Erythroblast (primary cell): ENCODE measurements at regions not wholly inside any gene's neighbourhood (a gene's known extent, or its start where the extent isn't known, plus 50 kb on each side); places are given as distances from the start of the nearest gene placed in this dataset.

Source experiments
- GATA1 ChIP-seq: IDR thresholded peaks from 2 replicates; pipeline ENCODE4 v1.6.1; 2011; ENCODE audit warnings: low read depth, mild to moderate bottlenecking, control low read depth, low read length, moderate library complexity
- POLR2A ChIP-seq: IDR thresholded peaks from 2 replicates; pipeline ENCODE4 v1.6.1; 2011; ENCODE audit warnings: mild to moderate bottlenecking, low read length

GRCh38 chr10:1882728-1883127 lies 145.4 kb upstream of the ADARB2 start:
- TF ChIP-seq POLR2A = no peak
- TF ChIP-seq GATA1 = no peak
